Thyroid gland (tissue), 4 donors: ENCODE measurements at regions not wholly inside any gene's neighbourhood (a gene's known extent, or its start where the extent isn't known, plus 50 kb on each side); places are given as distances from the start of the nearest gene placed in this dataset.

Experiments
- POLR2A ChIP-seq, 2 donors: fragments of 450-650 bp; IDR thresholded peaks; one replicate each; pipeline ENCODE4 v1.6.1; 2017; ENCODE audit warnings: antibody characterized with exemption in 2 of 2, mild to moderate bottlenecking in 2 of 2, moderate library complexity in 1 of 2
- TF ChIP-seq, protein P1 (sequence below), 6 experiments: fragments of 200-600 bp in 3 of 6; fragments of 450-650 bp in 3 of 6; sonication (generic) in 3 of 6; IDR thresholded peaks; one replicate each; pipeline ENCODE4 v1.5.1; 2016 to 2019; ENCODE audit warnings: antibody characterized with exemption in 6 of 6, mild to moderate bottlenecking in 2 of 6, inconsistent platforms in 1 of 6, moderate library complexity in 1 of 6

DNA sequence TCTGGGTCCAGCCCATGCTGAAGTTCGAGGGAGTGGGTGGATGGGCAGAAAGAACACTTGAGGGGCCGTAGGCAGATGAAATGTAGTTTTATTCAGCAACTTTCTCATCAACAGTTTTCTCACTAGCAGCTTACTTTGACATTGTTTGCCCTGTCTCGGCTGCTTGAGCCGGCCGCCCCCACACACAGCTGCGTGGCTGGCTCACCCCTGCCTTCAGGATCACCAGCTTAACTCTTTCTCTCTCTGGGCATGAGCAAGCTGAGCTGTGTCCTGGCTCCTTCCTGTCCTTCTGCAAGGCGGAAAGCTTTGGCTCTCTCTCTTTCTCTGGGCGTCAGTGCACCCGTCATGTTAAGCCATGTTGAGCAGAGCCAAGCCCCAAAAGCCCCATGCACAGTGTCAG is 104.4 kb upstream of the GNG12 start:
- TF ChIP-seq, protein P1, sequence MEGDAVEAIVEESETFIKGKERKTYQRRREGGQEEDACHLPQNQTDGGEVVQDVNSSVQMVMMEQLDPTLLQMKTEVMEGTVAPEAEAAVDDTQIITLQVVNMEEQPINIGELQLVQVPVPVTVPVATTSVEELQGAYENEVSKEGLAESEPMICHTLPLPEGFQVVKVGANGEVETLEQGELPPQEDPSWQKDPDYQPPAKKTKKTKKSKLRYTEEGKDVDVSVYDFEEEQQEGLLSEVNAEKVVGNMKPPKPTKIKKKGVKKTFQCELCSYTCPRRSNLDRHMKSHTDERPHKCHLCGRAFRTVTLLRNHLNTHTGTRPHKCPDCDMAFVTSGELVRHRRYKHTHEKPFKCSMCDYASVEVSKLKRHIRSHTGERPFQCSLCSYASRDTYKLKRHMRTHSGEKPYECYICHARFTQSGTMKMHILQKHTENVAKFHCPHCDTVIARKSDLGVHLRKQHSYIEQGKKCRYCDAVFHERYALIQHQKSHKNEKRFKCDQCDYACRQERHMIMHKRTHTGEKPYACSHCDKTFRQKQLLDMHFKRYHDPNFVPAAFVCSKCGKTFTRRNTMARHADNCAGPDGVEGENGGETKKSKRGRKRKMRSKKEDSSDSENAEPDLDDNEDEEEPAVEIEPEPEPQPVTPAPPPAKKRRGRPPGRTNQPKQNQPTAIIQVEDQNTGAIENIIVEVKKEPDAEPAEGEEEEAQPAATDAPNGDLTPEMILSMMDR (IDR thresholded peaks at IDR 0.05): no peak
- TF ChIP-seq POLR2A (IDR thresholded peaks at IDR 0.05): no peak
